Ramos (cell line): ENCODE measurements at regions not wholly inside any gene's neighbourhood (a gene's known extent, or its start where the extent isn't known, plus 50 kb on each side); places are given as distances from the start of the nearest gene placed in this dataset.

ENCODE experiments used
- in situ Hi-C: fragments of 300-500 bp; cut with MboI; formaldehyde crosslinking; loops from one replicate; pipeline ENCODE4 v1.14.3; 2022; ENCODE audit warnings: low sequenced_read_pairs; ENCODE audit not compliant: unreplicated experiment

- in situ Hi-C loops = no loop called here
Observed at GRCh38 chr1:65059930-65060538, 88.0 kb upstream of the AK4 start.

GRCh38 chr1:65062339-65062738 is 85.7 kb upstream of the AK4 start:
- in situ Hi-C loops = no loop called here

GRCh38 chr1:65063025-65063424 is 85.0 kb upstream of the AK4 start:
- in situ Hi-C loops = no loop called here

- in situ Hi-C loops = no loop called here
Observed at GRCh38 chr1:65064981-65065380, 83.0 kb upstream of the AK4 start.

GRCh38 chr1:65065524-65066418 is 82.2 kb upstream of the AK4 start:
- in situ Hi-C loops = no loop called here

- in situ Hi-C loops = no loop called here
Observed at GRCh38 chr1:65066419-65066765, 81.6 kb upstream of the AK4 start.

- in situ Hi-C loops = no loop called here
Observed at GRCh38 chr1:65066766-65067490, 81.1 kb upstream of the AK4 start.

- in situ Hi-C loops = no loop called here
Observed at GRCh38 chr1:65067491-65068201, 80.4 kb upstream of the AK4 start.

GRCh38 chr1:65068202-65069010 is 79.6 kb upstream of the AK4 start:
- in situ Hi-C loops = no loop called here

- in situ Hi-C loops = no loop called here
Observed at GRCh38 chr1:65069011-65069565, 78.9 kb upstream of the AK4 start.

GRCh38 chr1:65072845-65073244 is 75.2 kb upstream of the AK4 start:
- in situ Hi-C loops = no loop called here

GRCh38 chr1:65075123-65075976 is 72.7 kb upstream of the AK4 start:
- in situ Hi-C loops = loop anchor here (25.0 kb wide), 2 partner anchors 612 to 813 kb away; no protein-coding TSS in a partner anchor

GRCh38 chr1:65077369-65077768 is 70.6 kb upstream of the AK4 start:
- in situ Hi-C loops = loop anchor here (25.0 kb wide), 2 partner anchors 610 to 815 kb away; no protein-coding TSS in a partner anchor

GRCh38 chr1:65079941-65080340 is 68.1 kb upstream of the AK4 start:
- in situ Hi-C loops = loop anchor here (25.0 kb wide), 2 partner anchors 607 to 818 kb away; no protein-coding TSS in a partner anchor

GRCh38 chr1:65082346-65083040 is 65.5 kb upstream of the AK4 start:
- in situ Hi-C loops = loop anchor here (25.0 kb wide), 2 partner anchors 605 to 820 kb away; no protein-coding TSS in a partner anchor

GRCh38 chr1:65083263-65083896 is 64.6 kb upstream of the AK4 start:
- in situ Hi-C loops = loop anchor here (25.0 kb wide), 2 partner anchors 604 to 821 kb away; no protein-coding TSS in a partner anchor

GRCh38 chr1:65084066-65084465 is 63.9 kb upstream of the AK4 start:
- in situ Hi-C loops = loop anchor here (25.0 kb wide), 2 partner anchors 603 to 822 kb away; no protein-coding TSS in a partner anchor
